ENCODE measurements at regions not wholly inside any gene's neighbourhood (a gene's known extent, or its start where the extent isn't known, plus 50 kb on each side); places are given as distances from the start of the nearest gene placed in this dataset.

DNA sequence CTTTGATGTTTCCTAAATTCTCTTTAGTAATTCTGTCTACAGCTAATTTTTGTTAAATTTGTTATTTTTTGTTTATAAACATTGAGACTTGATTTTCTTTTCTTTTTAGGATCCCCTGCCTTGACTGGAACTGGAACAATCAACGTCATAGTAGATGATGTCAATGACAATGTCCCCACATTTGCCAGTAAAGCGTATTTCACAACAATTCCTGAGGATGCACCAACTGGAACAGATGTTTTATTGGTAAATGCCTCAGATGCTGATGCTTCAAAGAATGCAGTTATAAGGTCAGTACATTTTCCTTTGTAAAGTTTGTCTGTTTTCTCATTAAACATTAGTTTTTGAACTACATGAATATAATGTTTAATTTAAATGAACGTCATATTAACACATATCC, 119.4 kb downstream of the FAT4 start:
- DNase-seq (ENCODE audit: low read depth in 2 of 2), result no peak

DNA sequence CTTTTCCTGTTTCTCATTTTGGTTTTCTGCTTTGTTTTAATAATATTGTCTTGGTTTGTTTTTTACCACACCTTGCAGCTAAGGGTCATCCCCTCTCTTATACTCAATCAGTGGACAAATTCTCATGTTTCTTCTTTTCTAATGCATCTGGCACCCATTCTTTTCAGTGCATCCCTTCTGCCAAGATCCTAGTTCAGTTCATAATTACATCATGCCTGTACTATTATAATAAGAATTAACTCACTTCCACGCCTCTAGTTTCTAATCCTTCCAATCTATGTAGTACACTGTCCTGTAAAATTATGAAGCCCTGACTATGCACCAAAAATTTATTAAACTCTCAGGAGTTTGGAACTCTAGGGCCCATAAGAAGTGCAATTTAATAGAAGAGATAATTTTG, 126.1 kb downstream of the FAT4 start:
- no peak for DNase-seq (ENCODE audit: low read depth in 2 of 2)

DNA sequence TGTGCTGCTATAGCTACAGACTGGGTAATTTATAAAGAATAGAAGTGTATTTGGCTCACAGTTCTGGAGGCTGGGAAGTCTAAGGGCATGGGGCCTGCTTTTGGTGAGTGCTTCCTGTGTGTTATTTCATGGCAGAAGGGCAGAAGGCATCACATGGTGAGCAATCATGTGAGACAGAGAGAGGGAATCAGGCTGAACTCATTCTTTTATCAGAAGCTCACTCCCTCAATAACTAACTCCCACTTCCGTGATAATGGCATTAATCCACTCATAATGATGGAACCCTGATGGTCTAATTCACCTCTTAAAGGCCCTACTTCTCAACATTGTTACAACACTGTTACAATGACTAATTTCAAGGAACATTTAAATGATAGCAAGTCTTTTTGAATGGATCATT, 129.4 kb downstream of the FAT4 start:
- no peak for DNase-seq (ENCODE audit: low read depth in 2 of 2)

DNA sequence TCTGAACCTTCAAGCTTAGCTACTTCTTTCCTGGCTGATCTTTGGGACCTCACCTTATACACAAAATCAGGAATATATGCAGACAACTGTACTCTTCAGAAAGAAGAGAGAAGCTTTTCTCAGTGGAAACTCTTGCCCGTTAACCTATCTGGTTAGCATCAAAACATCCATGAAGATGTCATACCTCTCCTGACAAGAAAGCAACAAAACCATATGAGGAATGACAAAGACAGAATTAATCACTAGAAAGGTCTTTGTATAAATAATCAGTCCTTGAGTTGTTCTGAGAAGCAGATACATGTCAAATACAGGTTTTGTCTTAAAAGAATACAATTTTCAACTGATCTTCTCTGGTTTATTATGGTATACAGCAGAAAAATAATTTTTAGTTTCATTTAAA, 130.8 kb downstream of the FAT4 start:
- DNase-seq (ENCODE audit: low read depth in 2 of 2), result no peak

DNA sequence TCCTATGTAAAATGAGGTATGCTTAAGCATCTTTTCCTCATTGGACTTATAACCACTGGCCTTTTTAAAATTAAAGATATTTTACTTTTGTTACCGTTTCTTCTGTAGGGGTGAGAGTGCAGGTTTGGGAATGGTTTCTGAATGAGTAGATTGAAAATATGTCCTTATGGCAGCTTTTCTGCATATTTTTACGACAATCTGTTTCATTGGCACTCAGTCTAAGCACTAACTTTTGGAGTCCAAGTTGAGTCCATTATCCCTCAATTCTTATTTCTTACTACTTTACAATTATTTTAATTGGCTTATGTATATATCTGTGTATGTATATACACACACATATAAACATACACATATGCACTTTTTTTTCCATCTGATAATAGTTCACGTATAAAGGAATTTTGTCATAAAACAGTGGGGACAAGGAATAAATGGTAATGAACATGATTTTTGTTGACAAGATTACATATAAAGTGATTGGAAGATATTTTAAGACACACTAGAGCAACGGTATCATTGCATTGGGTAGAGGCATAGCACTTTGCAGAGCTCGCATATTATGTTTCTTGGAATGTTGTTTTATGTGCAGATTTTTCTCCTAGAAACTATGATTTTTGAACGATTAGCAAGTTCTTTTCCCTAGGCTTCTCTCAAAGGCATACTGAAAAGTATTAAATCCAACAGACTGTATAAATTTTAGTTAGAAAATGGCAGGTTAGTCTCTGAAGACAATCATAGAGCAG, 133.0 kb downstream of the FAT4 start:
- no peak for DNase-seq (ENCODE audit: low read depth in 2 of 2)

DNA sequence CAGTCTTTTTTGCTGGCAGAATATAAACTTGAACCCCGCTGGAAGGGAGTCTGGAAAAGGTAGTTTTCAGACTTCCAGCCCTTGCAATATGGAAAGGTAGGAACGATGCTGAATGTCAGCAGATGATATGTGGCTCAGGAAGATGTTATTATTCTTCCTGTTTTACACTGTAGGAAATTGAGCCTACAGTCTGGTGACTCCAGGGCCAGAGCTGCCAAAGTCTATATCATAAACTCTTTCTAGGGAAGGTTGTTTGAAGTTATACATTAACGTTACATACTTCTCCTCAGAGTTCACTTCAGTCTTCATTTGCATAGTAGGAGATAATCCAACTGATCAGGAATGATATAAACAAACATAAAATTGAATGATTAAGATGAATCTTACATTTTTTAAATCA, 141.3 kb downstream of the FAT4 start:
- DNase-seq (ENCODE audit: low read depth in 2 of 2), result peak in 1 of 2 donors; percentile 42

DNA sequence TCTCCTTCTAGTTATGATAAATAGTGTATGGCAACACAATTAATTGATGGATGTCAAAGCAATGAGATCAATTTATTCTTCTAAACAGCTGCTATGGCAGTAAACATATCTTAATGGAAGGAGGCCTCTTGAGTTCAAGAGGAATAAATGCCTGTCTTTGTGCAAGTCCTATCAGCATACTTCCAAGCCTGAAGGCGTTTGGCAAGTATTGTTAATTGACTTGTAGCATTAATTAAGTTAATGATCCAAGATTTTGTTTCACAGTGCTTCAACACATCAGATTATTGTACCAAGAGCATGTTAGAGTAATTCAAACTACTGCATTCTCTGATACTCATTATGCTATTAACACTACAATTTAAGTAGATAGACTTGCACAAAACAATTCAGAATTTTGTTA, 144.8 kb downstream of the FAT4 start:
- DNase-seq (ENCODE audit: low read depth in 2 of 2), result no peak

DNA sequence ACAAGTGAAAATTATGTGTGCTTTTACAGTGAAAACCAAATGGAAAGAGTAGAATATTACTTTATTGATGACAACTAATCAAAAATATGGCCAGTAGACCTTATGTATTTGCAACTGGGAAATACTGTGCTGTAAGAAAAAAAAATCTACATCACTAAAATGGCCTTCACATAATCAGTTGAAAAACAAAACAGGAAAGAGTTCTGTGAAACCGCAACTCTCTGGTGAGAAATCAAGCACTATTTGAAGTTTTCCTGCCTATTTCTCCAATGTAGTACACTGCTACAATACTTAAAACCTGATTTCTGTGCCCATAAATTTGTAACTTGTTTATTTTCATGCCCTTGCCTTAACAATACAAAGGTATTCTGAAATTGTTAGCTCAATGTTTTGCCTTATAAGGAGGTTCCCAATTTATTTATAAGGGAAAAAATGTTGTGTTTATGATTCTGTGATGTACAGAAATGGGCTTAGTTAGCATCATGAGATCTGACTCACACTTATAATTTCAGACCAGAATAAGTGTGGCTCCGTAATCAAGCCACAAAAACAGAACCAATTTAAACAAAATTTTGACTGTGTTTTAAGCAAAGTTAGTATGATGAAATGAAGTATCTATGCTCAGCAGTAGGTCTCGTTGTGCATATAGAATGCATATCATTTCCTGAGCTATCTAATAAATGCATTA, 147.1 kb downstream of the FAT4 start:
- DNase-seq (ENCODE audit: low read depth in 2 of 2), result no peak

DNA sequence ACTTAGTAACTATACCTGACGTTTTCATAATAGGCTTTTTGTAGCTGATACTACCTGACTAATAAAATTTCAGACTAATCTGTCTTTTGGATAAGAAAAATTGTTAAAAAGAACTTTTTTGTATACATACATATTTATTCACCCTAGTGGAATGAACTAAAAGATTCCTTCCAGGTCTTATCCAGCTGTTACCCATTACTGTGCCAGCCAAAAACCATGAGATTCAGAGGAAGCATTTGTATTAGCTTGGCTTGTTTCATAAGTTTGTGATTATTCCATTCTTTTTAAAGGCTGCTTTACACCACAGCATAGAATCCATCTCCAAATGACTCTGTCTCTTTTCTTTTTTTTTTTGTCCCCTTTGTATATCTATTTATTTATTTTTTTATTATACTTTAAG, 149.4 kb downstream of the FAT4 start:
- DNase-seq (ENCODE audit: low read depth in 2 of 2), result no peak

DNA sequence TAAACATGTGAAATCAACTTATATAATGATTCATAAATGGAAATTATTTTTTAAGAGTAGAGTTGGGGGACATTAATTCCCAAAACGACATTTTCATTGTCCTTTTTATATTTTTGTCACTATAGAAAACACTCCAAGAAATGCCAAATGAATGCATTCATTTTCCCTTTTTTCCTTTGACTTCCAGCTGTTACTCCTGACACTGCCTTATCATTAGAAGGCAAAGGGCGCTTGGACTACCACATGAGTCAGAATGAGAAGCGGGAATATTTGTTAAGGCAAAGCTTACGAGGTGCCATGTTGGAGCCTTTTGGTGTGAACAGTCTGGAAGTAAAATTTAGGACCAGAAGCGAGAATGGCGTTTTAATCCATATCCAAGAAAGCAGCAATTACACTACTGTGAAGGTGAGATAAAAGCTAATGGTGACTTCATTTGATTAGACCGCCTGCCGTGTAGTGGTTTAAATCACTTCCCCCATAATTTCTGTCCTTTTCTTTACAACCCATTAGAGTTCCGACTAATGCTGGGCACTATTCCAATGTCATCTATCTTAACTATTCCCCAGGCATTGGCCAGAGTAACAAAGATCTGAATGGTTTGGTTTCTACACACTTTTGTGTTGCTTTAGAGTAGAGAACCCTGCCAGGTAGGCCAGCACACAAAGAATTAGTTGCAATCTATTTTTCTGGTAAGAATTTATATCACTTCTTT, 166.7 kb downstream of the FAT4 start:
- no peak for DNase-seq (ENCODE audit: low read depth in 2 of 2)

DNA sequence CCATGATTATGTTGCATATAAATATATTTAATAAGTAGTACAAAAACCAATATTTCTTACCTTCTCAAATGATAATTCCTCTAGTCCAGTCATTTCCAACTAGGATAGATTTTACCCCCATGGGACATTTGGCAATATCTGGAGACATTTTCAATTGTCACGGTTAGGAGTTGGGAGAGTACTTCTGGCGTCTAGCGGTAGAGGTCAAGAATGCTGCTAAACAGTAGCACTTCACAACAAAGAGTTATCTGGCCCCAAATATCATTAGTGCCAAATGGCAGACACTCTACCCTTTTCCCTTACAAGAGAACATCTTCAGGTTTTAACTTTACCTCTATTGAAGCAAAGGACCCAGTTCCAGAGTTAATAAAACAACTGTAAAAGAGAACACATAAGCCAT, 168.1 kb downstream of the FAT4 start:
- no peak for DNase-seq (ENCODE audit: low read depth in 2 of 2)

DNA sequence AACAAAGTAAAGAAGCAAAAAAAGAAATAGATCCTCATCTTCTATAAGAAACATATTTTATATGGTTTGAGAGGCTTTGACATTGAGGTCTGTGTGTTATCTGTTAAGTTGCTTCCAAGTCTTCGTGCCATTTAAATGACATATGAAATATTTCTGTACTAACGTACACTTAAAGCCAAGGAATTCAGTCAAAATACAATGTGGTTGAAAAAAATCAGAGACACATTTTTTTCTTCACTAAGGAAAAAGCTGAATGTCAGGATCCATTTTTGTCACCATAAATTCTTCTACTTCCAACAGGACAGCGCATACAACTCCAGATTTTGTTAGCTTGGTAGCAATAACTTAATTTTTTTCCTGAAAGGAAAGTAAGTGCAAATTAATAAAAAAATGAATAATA, 168.5 kb downstream of the FAT4 start:
- no peak for DNase-seq (ENCODE audit: low read depth in 2 of 2)

DNA sequence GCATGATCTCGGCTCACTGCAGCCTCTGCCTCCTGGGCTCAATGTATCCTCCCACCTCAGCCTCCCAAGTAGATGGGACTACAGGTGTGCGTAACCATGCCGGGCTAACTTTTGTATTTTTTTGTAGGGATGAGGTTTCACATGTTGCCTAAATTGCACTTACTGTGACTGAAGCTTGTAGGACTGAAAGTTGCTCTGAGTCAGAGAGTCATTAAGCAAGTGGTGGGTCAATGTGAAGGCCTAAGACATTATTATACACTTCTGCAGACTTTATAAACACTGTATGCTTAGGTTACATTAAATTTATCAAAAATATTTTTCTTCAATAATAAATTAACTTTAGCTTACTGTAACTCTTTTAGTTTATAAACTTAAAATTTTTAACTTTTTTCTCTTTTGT, 170.2 kb downstream of the FAT4 start:
- no peak for DNase-seq (ENCODE audit: low read depth in 2 of 2)

DNA sequence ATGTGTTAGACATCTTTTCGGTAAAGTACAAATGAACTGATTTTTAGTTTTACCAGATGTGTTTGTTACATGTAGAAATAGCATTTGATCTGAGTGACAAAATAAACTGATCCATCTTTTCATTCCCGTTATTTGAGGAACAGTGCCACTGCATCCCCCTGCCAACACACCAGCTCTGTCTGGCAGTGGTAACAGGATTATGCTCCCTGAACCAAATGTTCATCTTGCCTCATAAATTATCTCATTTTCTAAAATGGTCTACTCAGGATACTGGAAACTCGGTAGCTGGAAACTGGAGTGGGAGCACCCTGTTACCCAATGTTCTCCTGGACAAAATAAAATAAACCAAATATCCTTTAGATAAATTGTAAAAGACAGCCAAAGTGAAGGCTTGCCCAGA, 171.6 kb downstream of the FAT4 start:
- no peak for DNase-seq (ENCODE audit: low read depth in 2 of 2)

DNA sequence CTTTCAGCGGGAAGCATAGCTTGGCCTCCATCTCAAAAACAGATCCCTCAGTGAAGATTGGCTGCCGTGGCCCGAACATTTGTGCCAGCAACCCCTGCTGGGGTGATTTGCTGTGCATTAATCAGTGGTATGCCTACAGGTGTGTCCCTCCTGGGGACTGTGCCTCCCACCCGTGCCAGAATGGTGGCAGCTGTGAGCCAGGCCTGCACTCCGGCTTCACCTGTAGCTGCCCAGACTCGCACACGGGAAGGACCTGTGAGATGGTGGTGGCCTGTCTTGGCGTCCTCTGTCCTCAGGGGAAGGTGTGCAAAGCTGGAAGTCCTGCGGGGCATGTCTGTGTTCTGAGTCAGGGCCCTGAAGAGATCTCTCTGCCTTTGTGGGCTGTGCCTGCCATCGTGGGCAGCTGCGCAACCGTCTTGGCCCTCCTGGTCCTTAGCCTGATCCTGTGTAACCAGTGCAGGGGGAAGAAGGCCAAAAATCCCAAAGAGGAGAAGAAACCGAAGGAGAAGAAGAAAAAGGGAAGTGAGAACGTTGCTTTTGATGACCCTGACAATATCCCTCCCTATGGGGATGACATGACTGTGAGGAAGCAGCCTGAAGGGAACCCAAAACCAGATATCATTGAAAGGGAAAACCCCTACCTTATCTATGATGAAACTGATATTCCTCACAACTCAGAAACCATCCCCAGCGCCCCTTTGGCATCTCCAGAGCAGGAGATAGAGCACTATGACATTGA, 175.4 kb downstream of the FAT4 start:
- no peak for DNase-seq (ENCODE audit: low read depth in 2 of 2)

DNA sequence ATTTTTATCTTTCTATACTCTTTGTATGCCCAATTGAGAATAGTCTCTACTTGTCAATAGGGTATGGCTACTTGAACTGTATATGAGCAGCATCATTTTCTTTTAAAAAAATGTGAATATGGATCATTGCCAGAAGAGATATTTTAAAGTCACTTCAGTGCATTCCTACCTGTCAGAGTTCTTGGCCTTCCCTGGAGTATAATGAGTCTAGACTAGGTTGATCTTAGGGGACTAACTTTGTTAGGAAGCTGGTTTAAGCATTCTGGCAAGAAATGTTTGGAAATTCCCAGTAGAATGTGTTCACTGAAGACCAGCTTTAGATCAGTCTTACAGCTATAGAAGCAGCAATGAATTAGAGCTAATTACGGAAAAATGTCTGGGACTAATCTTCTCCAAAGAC, 178.2 kb downstream of the FAT4 start:
- DNase-seq (ENCODE audit: low read depth in 2 of 2), result no peak

DNA sequence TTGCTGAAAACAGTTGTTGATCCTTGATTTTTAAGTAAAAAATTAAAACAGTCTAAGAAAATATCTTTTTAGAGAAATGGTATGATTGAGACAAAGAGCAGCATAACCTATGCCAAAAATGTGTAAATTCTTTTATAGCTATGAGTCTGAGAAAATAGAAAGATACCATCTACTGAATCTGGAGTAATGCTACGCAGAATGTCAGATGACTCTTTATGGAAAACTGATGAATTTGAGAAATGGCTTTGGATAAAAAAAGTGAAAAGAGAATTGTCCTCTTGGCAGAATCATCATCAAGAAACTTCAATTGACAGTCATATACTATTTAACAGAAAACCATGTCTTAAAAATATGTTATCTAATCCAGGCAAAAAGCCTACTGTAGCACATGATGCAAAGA, 183.1 kb downstream of the FAT4 start:
- no peak for DNase-seq (ENCODE audit: low read depth in 2 of 2)

DNA sequence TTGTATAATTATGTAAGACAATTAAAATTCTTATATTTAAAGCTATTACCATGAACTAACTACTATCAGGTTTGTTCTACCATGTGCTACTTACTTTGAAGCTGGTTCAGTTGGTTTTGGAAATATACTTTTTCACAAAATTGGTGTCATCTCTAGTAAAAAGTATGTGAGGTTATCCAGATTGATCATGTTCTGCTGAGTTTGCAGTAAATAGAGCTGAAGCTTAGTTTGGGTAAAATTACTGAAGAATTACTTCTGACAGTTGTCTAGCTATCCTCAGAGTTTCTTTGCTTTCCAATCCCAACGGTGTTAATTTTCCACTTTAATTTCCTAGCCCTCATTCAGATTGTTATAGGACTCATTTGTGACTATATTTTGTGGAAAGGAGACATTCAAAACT, 184.2 kb downstream of the FAT4 start:
- no peak for DNase-seq (ENCODE audit: low read depth in 2 of 2)

DNA sequence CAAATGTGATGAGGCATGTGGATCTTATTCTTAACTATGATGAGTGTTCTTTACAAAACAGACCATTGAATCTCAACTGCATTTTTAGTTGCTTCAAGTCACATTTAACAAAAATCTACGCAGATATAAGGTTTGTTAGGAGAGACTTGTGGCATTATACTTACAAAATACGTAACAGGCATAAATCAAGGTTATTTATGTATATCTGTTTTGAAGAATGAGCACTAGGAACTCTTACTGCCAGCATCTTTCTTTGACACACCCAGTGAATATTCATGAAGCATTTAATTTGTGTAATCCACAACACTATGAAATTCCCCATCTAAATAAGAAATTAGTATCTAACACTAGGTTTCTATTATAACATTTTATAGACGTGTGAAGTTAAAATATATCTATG, 186.3 kb downstream of the FAT4 start:
- DNase-seq (ENCODE audit: low read depth in 2 of 2), result no peak

DNA sequence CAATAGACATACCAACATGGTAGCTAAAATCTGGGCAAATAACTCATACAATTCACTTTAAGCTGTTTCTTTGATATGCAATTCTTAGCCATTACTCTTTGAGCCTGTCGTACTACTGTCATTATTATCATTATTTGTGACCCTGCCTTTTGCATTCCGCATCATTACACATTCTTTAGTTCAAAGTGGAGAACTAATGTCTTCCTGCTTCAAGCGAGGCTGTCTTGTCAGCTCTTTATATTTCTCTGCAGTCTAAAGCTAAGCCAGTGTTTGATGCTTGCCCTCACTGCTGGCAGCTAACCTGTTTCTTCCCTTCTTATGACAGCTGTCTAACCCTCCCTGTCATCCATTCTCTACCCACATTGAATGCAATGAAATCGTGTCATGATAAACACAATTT, 186.8 kb downstream of the FAT4 start:
- DNase-seq (ENCODE audit: low read depth in 2 of 2), result no peak

DNA sequence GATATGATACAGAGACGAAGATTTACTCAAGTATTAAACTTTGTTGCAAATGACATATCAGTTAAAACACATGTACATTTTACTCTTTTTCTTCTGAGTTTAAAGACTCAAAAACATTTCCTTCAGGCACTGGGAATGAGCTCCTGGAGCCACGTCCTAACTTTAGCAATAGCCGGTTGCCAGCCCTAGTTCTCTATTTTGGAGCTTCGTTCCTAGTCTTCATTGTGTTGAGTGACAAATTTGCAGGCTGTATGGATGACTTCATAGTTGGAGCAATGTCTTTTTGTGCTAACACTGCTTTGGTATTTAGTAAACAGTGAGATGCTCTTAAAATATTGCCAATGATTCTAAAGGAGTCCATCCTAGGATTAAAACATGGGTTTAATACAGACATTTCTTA, 190.9 kb downstream of the FAT4 start:
- DNase-seq (ENCODE audit: low read depth in 2 of 2), result no peak

DNA sequence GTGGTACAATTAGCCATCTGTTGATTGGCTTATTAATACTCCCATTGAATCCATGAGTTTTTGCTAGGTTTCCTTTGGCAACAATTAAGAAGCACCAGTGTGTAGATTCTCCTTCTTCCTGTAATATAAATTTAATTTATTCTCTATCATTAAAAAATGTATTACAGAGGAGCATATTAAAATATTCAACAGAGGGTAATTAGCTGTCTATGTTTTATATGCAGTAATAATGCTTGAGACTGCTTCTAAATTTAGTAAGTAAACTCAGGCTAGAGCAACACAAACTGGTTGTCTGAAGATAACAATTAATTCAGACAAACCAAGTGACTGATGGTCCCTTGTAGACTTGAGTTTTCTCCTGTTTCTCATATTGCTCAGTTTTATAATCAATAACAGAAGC, 192.4 kb downstream of the FAT4 start:
- no peak for DNase-seq (ENCODE audit: low read depth in 2 of 2)

Measured in lung microvascular endothelial cell (primary cell).